ENCODE measurements at regions not wholly inside any gene's neighbourhood (a gene's known extent, or its start where the extent isn't known, plus 50 kb on each side); places are given as distances from the start of the nearest gene placed in this dataset.
"Not testable (repeated sequence)": the region's sequence is repeated elsewhere in the genome, so short reads cannot be mapped to it uniquely, and the experiment has no call there.

- no peak for DNase-seq
These were observed 82.4 kb upstream of the BLID start for GRCh38 chr11:122198291-122198983.

DNA sequence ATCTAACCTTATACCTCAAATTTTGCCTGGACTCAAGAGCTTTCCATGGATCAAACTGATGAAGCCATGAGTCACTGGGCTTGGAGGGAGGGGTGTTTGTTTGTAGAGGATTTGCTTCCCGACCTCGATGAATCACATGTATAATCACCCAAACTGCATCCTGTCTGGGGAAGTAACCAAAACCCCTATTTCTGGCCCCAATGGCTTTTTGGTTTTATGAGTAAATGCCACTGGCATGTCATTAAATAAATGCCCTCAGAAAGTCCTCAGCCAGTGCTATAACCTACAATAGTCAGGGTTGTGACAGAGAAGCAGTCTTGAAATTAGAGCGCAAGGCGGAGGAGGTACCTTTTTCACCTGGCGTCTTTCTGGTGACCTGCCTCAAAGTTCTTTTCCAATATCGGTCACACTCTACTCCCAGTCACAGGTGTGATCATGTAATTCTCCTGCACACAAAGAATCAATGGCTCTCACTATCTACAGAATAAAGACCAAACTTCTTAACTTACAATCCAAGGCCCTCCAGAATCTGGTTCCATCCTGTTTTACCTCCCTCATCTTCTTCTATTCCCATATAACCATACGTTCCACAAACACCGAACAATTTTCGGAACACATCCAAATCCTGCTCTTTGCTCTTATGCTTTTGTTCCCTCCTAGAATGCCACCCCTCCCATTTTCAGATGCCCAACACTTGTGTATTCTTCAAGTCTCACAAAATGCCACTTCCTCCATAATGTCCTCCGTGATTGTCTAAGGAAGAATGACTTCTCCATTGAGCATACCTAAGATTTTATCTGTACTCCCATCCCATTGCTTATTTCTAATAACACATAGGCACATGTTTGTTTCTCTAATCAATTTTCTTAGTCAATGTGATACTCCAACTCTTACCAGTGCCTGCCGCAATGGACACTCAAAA is 81.3 kb upstream of the BLID start:
- DNase-seq = no peak

DNA sequence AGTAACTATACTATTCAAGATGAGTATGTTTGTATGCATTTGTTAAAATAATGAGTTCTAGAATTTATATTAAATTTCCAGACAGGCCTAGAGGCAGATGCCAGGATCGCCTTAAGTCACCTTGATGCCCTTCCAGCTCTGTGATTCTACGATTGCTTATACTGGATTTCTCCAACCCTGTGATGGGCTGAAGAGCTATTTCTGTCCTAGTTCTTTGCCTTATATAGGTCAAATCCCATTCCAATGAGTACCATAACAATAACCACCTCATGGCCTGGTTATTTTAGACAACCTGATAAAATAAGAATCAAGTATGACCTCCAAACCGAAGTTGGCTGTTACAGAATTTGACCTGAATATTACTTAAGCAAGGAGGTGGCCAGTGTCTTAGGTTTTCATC is 79.8 kb upstream of the BLID start:
- no peak for DNase-seq

DNA sequence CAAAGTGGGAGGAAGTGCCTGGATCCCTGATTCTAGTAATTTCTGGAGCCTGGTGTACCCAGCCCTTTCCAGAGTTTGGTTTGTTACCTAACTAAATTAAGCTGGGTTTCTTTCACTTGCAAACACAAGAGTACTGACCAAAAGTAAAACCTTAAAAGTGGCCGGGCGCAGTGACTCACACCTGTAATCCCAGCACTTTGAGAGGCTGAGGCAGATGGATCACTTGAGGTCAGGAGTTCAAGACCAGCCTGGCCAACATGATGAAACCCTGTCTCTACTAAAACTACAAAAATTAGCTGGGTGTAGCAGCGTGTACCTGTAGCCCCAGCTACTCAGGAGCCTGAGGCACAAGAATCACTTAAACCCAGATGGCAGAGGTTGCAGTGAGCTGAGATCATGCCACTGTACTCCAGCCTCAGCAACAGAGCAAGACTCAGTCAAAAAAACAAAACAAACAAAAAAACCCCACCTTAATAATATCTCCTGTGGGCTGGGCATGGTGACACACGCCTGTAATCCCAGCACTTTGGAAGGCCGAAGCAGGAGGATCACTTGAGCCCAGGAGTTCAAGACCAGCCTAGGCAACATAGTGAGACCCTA is 78.0 kb upstream of the BLID start:
- DNase-seq = not testable (repeated sequence)

- DNase-seq = no peak
These were observed 77.4 kb upstream of the BLID start for GRCh38 chr11:122193457-122193856.

DNA sequence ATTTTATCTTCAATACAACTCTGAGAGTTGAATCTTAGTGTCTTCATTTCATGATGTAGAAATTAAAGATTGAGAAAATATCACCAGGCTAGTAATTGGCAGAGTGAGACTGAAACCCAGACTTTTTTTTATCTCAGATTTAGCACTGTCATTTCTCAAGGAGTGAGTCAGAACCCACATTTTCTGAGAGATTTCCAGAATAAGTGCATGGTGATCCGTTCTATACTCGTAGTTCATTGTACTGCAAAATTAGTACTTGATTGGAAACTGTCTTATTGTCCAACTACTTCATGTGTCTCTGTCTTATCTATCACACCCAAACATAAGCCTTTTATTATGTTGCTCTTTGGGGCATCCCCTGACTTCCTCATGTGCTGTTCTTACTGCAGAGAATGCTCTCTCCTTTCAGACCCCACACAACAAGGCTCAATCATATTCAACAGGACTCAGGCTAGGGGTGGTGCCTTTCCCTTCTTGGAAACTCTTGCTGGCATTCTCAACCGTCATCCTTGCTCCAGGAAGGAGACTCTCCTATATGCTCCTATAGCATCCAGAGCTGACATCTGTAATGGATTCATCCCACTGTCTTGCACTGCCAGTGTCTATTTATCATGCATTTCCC is 76.7 kb upstream of the BLID start:
- DNase-seq = no peak

- no peak for DNase-seq
These were observed 74.8 kb upstream of the BLID start for GRCh38 chr11:122190768-122191167.

GRCh38 chr11:122189229-122189628 is 73.2 kb upstream of the BLID start:
- DNase-seq = no peak

GRCh38 chr11:122187373-122188165 is 71.6 kb upstream of the BLID start:
- DNase-seq = no peak

- DNase-seq = no peak
These were observed 70.5 kb upstream of the BLID start for GRCh38 chr11:122186439-122187080.

GRCh38 chr11:122183933-122184332 is 67.9 kb upstream of the BLID start:
- DNase-seq = no peak

DNA sequence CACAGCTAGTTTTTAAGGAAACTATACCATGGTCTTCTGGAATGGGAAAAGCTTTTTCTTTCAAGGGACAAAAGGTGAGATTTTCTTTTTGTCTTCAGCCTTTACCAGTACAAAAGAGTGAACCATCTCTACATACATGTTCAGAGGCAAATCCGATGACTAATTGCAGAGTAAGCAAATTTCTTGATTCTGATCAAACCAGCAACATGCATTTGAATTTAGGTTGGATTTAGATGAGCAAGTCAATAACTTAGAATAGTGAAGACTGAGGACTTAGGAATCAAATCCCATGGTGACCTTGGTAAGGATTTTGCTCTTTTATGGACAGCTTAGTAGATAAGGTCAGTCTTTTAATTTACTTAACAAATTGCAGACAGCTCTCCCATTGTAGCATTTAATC is 65.9 kb upstream of the BLID start:
- DNase-seq = no peak

DNA sequence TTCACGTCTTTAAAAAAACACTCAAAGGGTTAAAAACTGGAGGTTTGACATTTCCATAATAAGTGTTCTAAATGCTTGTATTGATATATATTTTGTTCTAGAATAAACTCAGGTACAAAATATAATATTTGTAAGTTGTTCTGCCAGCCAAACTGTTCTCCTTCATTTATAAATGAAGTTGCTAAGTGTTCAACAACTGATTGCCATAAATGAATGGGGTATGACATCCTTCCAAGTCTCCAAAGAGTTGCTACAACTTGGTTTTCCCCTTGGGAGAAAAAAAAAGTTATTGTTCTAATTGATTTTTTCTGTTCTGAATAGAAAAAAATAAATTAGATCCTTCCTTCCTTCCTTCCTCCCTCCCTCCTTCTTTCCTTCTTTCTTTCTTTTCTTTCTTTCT is 65.4 kb upstream of the BLID start:
- DNase-seq = no peak

DNA sequence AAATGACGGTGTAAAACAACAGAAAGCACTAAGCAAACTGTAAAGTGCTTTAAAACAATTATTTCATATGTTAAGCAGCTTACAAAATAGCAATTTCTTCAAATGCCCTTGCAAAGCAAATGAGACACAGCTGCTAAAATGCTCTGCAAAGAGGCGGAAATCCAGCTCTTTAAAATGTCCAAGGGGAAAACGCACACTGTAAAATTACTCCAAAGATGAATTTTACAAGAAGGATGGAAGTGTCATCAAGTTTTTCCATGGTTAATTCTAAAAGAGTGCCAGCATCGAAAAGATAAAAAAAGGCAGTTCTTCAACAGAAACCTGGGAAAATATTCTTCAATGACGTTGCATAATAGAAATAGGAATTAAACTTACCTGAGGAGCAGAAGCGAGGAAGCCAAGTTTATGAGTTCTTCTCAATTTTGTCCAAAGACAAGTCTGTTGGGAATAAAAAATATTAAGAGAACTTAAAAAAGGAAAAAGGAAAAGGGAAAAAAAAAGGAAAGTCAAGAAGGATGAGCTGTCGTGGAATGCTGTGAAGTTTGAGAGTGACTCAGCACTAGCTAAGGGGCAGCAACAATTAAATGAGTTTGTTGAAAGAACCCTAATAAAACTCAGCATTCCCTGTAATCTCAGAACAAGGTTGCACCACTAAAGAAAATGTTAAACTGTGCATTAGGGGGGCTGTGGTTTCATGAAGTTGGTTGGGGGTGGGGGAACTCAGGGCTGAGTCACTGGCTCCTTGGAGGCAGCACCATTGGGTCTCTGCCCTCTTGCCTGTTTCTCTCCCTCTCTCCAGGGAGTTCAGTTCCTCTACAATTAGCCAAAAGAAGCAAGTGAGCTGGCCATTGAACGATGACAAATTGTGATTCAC is 64.2 kb upstream of the BLID start:
- no peak for DNase-seq

- no peak for DNase-seq
These were observed 62.8 kb upstream of the BLID start for GRCh38 chr11:122178795-122179194.

DNA sequence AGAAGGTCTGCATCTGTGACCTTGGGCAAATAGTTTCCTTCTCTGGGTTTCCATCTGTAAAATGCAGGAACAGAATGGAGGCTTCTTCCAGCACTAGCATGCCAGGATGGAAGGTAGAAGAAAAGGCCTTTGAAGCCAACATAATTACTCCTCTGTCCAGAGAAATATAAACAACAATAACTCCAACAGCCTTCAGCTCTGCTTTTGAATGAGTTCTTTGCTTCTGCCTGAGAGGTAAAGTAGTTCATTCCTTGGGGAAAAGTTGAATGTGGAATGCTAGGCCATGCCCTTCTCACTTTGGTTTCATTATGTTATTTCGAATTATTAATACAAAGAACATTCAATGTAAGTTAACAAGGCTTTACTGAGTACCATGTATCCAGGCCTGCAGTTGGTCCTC is 61.2 kb upstream of the BLID start:
- DNase-seq = no peak

- DNase-seq = no peak
These were observed 60.6 kb upstream of the BLID start for GRCh38 chr11:122176651-122177050.

- no peak for DNase-seq
These were observed 59.3 kb upstream of the BLID start for GRCh38 chr11:122175306-122175705.

- DNase-seq = no peak
These were observed 57.6 kb upstream of the BLID start for GRCh38 chr11:122173587-122173986.

DNA sequence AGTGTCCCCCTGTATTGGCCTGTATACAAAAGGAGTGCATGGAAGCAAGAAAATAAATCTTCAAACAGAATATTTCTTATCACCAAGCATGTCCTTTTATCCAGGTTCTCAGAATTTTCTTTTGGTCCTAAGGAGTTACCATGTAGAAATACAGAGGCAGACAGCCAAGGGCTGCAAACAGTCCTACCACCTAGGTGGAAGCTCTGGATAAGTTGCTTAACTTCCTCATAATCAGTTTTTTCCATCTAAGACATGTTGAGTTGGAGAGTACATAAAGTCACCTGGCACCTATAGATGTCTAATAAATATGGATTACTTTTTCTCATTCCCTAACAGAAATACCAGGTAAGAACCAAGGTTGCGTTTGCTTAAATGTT is 57.0 kb upstream of the BLID start:
- no peak for DNase-seq
